ENCODE measurements at regions not wholly inside any gene's neighbourhood (a gene's known extent, or its start where the extent isn't known, plus 50 kb on each side); places are given as distances from the start of the nearest gene placed in this dataset.

DNA sequence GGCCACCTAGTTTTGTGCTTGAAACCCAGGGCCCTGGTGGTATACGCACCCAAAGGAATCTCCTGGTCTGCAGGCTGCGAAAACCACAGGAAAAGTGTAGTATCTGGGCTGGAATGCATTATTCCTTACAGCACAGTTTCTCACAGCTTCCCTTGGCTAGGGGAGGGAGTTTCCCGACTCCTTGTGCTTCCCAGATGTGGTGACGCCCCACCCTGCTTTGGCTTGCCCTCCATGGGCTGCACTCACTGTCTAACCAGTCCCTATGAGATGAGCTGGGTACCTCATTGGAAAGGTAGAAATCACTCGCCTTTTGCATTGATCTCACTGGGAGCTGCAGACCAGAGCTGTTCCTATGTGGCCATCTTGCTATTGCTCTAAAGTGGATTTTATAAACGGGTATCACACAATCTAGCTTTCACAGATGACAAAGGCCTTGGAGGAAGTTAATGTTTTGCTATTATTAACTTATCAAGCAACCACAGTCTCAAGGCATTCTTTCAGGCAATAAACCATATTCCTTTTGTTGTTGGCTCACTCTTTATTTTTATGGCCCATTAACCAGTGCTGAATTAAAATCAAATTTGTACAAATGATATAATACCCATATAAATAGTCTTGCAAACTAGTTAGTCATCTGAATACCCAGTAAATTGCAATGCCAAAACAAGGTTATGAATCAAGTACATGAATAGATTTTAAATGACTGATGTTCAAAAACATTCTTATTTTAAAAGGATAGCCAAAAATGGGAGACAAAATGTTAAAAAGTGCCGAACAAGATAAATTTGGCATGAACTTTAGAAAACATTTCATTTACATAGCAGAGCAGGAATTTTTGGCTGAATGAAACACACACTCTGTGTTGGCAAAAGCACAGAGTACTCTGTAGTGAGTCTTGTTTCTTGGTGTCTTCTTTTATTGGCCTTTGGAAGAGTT is 475.4 kb upstream of the ARGLU1 start:
- Mint-ChIP-seq H3K4me3 (no peak overlapping the region), H3K9me3 (peaks cover 4 to 8% of the 10 kb centered on the region in 2 donors), H3K4me1 (ENCODE audit: low read depth in 2 of 2) (no peaks in the 10 kb centered on the region), H3K27ac (no peak overlapping the region), H3K27me3 (no peaks in the 10 kb centered on the region), H3K36me3 (ENCODE audit: insufficient read depth) (no peaks in the 10 kb centered on the region)
- ATAC-seq (replicated peaks) (no peak), DNase-seq (no peak)

- Mint-ChIP-seq H3K27ac (no peak overlapping the region), H3K27me3 (no peaks in the 10 kb centered on the region), H3K4me3 (no peak overlapping the region), H3K9me3 (peaks cover 5 to 9% of the 10 kb centered on the region in 2 donors), H3K36me3 (ENCODE audit: insufficient read depth) (no peaks in the 10 kb centered on the region), H3K4me1 (ENCODE audit: low read depth in 2 of 2) (no peaks in the 10 kb centered on the region)
- no peak for DNase-seq
- no peak for ATAC-seq (replicated peaks)
These were observed 467.8 kb upstream of the ARGLU1 start for GRCh38 chr13:107035778-107036177.

DNA sequence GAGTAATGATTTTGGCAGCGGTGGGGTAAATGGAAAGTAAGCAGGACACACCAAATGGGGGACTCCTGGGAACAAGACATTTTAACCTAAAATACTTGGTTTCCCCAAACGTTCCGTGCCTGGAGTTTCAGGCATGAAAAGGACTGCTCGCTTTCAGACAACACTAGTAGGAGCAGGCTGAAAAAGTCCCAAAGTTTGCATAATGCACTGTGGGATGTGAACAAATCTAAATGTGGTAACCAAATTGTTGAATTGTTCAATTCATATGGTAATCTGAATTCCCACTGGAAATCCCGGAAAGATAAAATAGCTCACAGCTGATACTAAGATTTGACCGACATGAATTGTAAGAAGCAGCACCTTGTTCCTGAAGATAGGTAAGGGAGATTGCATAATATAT is 467.2 kb upstream of the ARGLU1 start:
- H3K4me1 Mint-ChIP-seq (ENCODE audit: low read depth in 2 of 2) = no peaks in the 10 kb centered on the region
- H3K4me3 Mint-ChIP-seq = no peak overlapping the region
- DNase-seq (no peak), ATAC-seq (replicated peaks) (no peak)
- H3K9me3 Mint-ChIP-seq = peaks cover 7 to 9% of the 10 kb centered on the region in 2 donors
- no peak overlapping the region for H3K27ac Mint-ChIP-seq
- no peaks in the 10 kb centered on the region for H3K36me3 Mint-ChIP-seq (ENCODE audit: insufficient read depth)
- no peaks in the 10 kb centered on the region for H3K27me3 Mint-ChIP-seq

GRCh38 chr13:107034236-107034872 is 466.4 kb upstream of the ARGLU1 start:
- H3K27me3 Mint-ChIP-seq = no peaks in the 10 kb centered on the region
- DNase-seq = no peak
- H3K9me3 Mint-ChIP-seq = peaks cover 7 to 9% of the 10 kb centered on the region in 2 donors
- H3K4me1 Mint-ChIP-seq (ENCODE audit: low read depth in 2 of 2) = no peaks in the 10 kb centered on the region
- no peak for ATAC-seq (replicated peaks)
- H3K4me3 Mint-ChIP-seq = no peak overlapping the region
- no peaks in the 10 kb centered on the region for H3K36me3 Mint-ChIP-seq (ENCODE audit: insufficient read depth)
- H3K27ac Mint-ChIP-seq = no peak overlapping the region

DNA sequence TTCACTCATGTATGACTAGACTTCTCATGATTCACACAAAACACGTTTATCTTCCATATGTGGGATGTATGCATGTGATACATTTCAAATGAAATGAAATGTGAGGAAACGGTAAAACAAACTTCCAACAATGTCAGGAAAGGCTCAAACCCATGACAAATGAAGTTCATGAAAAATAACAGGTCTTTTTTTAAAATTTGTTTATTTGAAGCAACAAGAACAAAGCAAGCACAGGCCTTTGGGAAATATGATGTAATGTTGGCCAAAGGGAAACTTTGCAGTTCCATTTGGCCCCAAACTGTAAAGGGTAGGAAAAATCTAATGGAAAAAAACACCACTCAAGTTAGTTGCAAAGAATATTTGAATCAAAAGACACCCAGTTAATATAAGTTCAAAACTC is 463.8 kb upstream of the ARGLU1 start:
- H3K27me3 Mint-ChIP-seq = no peaks in the 10 kb centered on the region
- H3K4me1 Mint-ChIP-seq (ENCODE audit: low read depth in 2 of 2) = no peaks in the 10 kb centered on the region
- no peak overlapping the region for H3K27ac Mint-ChIP-seq
- DNase-seq (no peak), ATAC-seq (replicated peaks) (no peak)
- no peak overlapping the region for H3K4me3 Mint-ChIP-seq
- no peaks in the 10 kb centered on the region for H3K36me3 Mint-ChIP-seq (ENCODE audit: insufficient read depth)
- H3K9me3 Mint-ChIP-seq = peaks cover 7 to 9% of the 10 kb centered on the region in 2 donors

- Mint-ChIP-seq H3K27me3 (no peaks in the 10 kb centered on the region), H3K4me3 (no peak overlapping the region), H3K27ac (no peak overlapping the region), H3K36me3 (ENCODE audit: insufficient read depth) (no peaks in the 10 kb centered on the region), H3K4me1 (ENCODE audit: low read depth in 2 of 2) (no peaks in the 10 kb centered on the region), H3K9me3 (peaks cover 4 to 6% of the 10 kb centered on the region in 2 donors)
- DNase-seq (no peak), ATAC-seq (replicated peaks) (no peak)
These were observed 460.8 kb upstream of the ARGLU1 start for GRCh38 chr13:107028751-107029150.

DNA sequence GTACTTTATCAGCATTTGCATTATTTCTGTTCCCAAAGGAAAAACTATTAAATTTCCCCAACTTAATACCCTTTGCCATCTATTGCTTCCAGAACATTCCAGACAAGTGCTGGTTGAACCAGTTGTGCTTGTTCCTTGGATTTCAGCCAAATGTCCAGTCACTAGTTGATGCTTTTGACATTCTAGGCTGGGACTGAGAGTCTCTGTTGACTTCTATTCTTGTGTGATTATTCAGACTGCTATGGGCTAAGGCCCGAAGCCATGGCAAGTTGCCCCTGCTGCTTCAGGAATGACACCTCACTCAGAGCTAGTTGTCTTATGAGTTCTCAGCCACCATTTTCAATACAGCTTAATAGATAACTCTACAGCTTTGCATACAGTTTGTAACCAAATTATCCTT is 458.1 kb upstream of the ARGLU1 start:
- H3K4me3 Mint-ChIP-seq = no peak overlapping the region
- DNase-seq = no peak

DNA sequence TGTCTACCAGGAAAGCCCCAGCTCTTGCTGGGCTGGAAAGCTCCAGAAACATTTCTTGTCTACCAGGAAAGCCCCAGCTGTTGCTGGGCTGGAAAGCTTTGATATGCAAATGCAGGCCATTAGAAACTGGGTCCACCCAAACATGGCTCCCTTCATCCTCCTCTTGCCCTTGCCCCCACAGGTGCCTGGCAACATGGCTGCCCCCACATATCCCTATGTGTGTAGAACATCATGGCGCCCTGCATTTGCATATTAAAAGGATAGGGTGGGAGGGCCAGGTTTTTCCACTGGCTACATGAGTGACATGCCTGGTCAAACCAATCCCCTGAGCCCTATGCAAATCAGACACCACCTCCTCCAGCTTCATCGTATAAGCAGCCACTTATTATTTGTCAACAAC is 455.4 kb upstream of the ARGLU1 start:
- Mint-ChIP-seq H3K4me1 (ENCODE audit: low read depth in 2 of 2) (no peaks in the 10 kb centered on the region), H3K36me3 (ENCODE audit: insufficient read depth) (no peaks in the 10 kb centered on the region), H3K4me3 (no peak overlapping the region), H3K27me3 (no peaks in the 10 kb centered on the region), H3K27ac (no peak overlapping the region), H3K9me3 (peaks cover 2 to 10% of the 10 kb centered on the region in 2 donors)
- no peak for DNase-seq
- ATAC-seq (replicated peaks) = no peak

More for the DNA sequence above, 458.1 kb upstream of the ARGLU1 start:
- peaks cover 6 to 7% of the 10 kb centered on the region in 2 donors for H3K9me3 Mint-ChIP-seq
- H3K27ac Mint-ChIP-seq = no peak overlapping the region
- no peaks in the 10 kb centered on the region for H3K4me1 Mint-ChIP-seq (ENCODE audit: low read depth in 2 of 2)
- no peaks in the 10 kb centered on the region for H3K27me3 Mint-ChIP-seq
- H3K36me3 Mint-ChIP-seq (ENCODE audit: insufficient read depth) = no peaks in the 10 kb centered on the region
- ATAC-seq (replicated peaks) = no peak

DNA sequence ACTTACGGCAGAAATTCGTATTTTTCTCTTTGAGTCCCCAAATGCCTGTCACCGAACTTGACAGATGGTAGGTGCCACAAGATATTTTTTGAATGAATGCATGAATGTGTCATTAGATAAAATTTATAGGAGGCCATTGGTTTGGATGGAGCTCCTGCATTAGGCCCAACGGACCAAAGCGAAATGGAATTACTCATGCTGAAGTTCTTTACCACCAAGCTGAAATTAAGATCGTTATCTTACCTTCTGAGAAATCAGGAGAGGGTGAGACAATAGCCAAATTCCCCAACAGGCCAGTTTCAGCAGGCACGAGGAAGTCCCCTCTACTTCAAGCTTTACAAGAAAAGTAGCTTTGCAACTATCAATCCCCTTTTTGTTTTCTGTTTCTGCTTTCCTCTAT is 452.5 kb upstream of the ARGLU1 start:
- no peak overlapping the region for H3K27ac Mint-ChIP-seq
- ATAC-seq (replicated peaks) (no peak), DNase-seq (no peak)
- H3K4me1 Mint-ChIP-seq (ENCODE audit: low read depth in 2 of 2) = no peaks in the 10 kb centered on the region
- no peak overlapping the region for H3K4me3 Mint-ChIP-seq
- no peaks in the 10 kb centered on the region for H3K27me3 Mint-ChIP-seq
- H3K36me3 Mint-ChIP-seq (ENCODE audit: insufficient read depth) = no peaks in the 10 kb centered on the region
- H3K9me3 Mint-ChIP-seq = peaks cover 7 to 15% of the 10 kb centered on the region in 2 donors

- H3K36me3 Mint-ChIP-seq (ENCODE audit: insufficient read depth) = no peaks in the 10 kb centered on the region
- no peak overlapping the region for H3K27ac Mint-ChIP-seq
- peaks cover 7 to 9% of the 10 kb centered on the region in 2 donors for H3K9me3 Mint-ChIP-seq
- H3K27me3 Mint-ChIP-seq = no peaks in the 10 kb centered on the region
- ATAC-seq (replicated peaks) (no peak), DNase-seq (no peak)
- H3K4me3 Mint-ChIP-seq = no peak overlapping the region
- no peaks in the 10 kb centered on the region for H3K4me1 Mint-ChIP-seq (ENCODE audit: low read depth in 2 of 2)
These were observed 450.3 kb upstream of the ARGLU1 start for GRCh38 chr13:107018285-107018684.

GRCh38 chr13:107006661-107007060 is 438.7 kb upstream of the ARGLU1 start:
- ATAC-seq (replicated peaks) = no peak
- Mint-ChIP-seq H3K4me3 (no peak overlapping the region), H3K9me3 (peaks cover 2 to 7% of the 10 kb centered on the region in 2 donors), H3K36me3 (ENCODE audit: insufficient read depth) (no peaks in the 10 kb centered on the region), H3K4me1 (ENCODE audit: low read depth in 2 of 2) (no peaks in the 10 kb centered on the region), H3K27me3 (no peaks in the 10 kb centered on the region), H3K27ac (no peak overlapping the region)
- DNase-seq = no peak

DNA sequence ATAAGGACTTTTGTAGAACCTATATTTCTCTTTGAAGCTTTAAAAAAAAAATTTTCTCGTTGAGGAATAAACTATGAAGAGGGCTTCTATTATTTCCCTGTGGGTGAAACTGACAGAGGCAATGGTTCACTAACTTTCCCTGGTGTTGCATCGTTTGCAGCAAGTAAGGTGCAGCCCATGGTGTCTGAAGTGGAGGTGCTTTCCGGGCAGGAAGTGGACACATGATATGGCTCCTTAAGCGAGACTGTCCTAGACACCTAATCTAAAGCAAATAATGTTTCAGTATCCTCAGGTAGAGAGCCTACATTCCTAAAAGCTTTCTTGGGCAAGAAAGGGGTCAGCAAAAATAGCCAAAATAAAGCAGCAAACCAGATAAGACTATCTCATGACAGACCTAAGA is 437.6 kb upstream of the ARGLU1 start:
- ATAC-seq (replicated peaks) (no peak), DNase-seq (no peak)
- Mint-ChIP-seq H3K4me3 (no peak overlapping the region), H3K9me3 (peaks cover 2 to 8% of the 10 kb centered on the region in 2 donors), H3K36me3 (ENCODE audit: insufficient read depth) (peaks cover 3% of the 10 kb centered on the region), H3K4me1 (ENCODE audit: low read depth in 2 of 2) (no peaks in the 10 kb centered on the region), H3K27ac (no peak overlapping the region), H3K27me3 (no peaks in the 10 kb centered on the region)

GRCh38 chr13:107003911-107004310 is 436.0 kb upstream of the ARGLU1 start:
- Mint-ChIP-seq H3K27me3 (no peaks in the 10 kb centered on the region), H3K27ac (no peak overlapping the region), H3K9me3 (peaks cover 8 to 11% of the 10 kb centered on the region in 2 donors), H3K4me1 (ENCODE audit: low read depth in 2 of 2) (no peaks in the 10 kb centered on the region), H3K36me3 (ENCODE audit: insufficient read depth) (peaks cover 3% of the 10 kb centered on the region), H3K4me3 (no peak overlapping the region)
- DNase-seq (no peak), ATAC-seq (replicated peaks) (no peak)

- no peak for DNase-seq
These were observed 430.7 kb upstream of the ARGLU1 start for GRCh38 chr13:106998664-106999063.

More at GRCh38 chr13:106998664-106999063, 430.7 kb upstream of the ARGLU1 start:
- Mint-ChIP-seq H3K4me1 (ENCODE audit: low read depth in 2 of 2) (no peaks in the 10 kb centered on the region), H3K27ac (no peak overlapping the region), H3K36me3 (ENCODE audit: insufficient read depth) (peaks cover 3% of the 10 kb centered on the region), H3K4me3 (no peak overlapping the region), H3K27me3 (no peaks in the 10 kb centered on the region), H3K9me3 (peaks cover 8 to 16% of the 10 kb centered on the region in 2 donors)
- no peak for ATAC-seq (replicated peaks)

Data from effector memory CD8-positive, alpha-beta T cell (primary cell).